ENCODE measurements at regions not wholly inside any gene's neighbourhood (a gene's known extent, or its start where the extent isn't known, plus 50 kb on each side); places are given as distances from the start of the nearest gene placed in this dataset.

- no peak for DNase-seq
Measured at GRCh38 chr6:95071464-95071863, 505.9 kb upstream of the MANEA start.

- DNase-seq = no peak
Measured at GRCh38 chr6:95078457-95078856, 498.9 kb upstream of the MANEA start.

- DNase-seq = no peak
Measured at GRCh38 chr6:95081231-95081630, 496.1 kb upstream of the MANEA start.

- DNase-seq = no peak
Measured at GRCh38 chr6:95081949-95082348, 495.4 kb upstream of the MANEA start.

GRCh38 chr6:95083506-95083905 is 493.8 kb upstream of the MANEA start:
- no peak for DNase-seq

- DNase-seq = no peak
Measured at GRCh38 chr6:95084867-95085266, 492.5 kb upstream of the MANEA start.

GRCh38 chr6:95087394-95088097 is 489.8 kb upstream of the MANEA start:
- DNase-seq = no peak

- DNase-seq = peak; percentile 27
Measured at GRCh38 chr6:95091823-95092436, 485.4 kb upstream of the MANEA start.

- no peak for DNase-seq
Measured at GRCh38 chr6:95093154-95093553, 484.2 kb upstream of the MANEA start.

- no peak for DNase-seq
Measured at GRCh38 chr6:95094751-95095663, 482.3 kb upstream of the MANEA start.

- DNase-seq = no peak
Measured at GRCh38 chr6:95095855-95096254, 481.5 kb upstream of the MANEA start.

GRCh38 chr6:95099410-95099809 is 477.9 kb upstream of the MANEA start:
- DNase-seq = no peak

- DNase-seq = no peak
Measured at GRCh38 chr6:95109212-95109611, 468.1 kb upstream of the MANEA start.

- DNase-seq = no peak
Measured at GRCh38 chr6:95110767-95111166, 466.6 kb upstream of the MANEA start.

- no peak for DNase-seq
Measured at GRCh38 chr6:95117236-95117635, 460.1 kb upstream of the MANEA start.

- DNase-seq = no peak
Measured at GRCh38 chr6:95119927-95120326, 457.4 kb upstream of the MANEA start.

GRCh38 chr6:95120984-95121383 is 456.4 kb upstream of the MANEA start:
- DNase-seq = no peak

GRCh38 chr6:95127261-95127660 is 450.1 kb upstream of the MANEA start:
- no peak for DNase-seq

- DNase-seq = no peak
Measured at GRCh38 chr6:95128439-95128838, 448.9 kb upstream of the MANEA start.

- no peak for DNase-seq
Measured at GRCh38 chr6:95128947-95129346, 448.4 kb upstream of the MANEA start.

GRCh38 chr6:95133578-95133977 is 443.8 kb upstream of the MANEA start:
- DNase-seq = no peak

- no peak for DNase-seq
Measured at GRCh38 chr6:95135182-95135581, 442.2 kb upstream of the MANEA start.

- no peak for DNase-seq
Measured at GRCh38 chr6:95142101-95142500, 435.2 kb upstream of the MANEA start.

Measured in activated CD4-positive, alpha-beta T cell treated with anti-CD3 and anti-CD28 coated beads, Interleukin-2, amount 50 U/mL, for 16 hours (primary cell).